ENCODE measurements at regions not wholly inside any gene's neighbourhood (a gene's known extent, or its start where the extent isn't known, plus 50 kb on each side); places are given as distances from the start of the nearest gene placed in this dataset.

GRCh38 chr12:94722664-94723063, 72.3 kb upstream of the TMCC3 start:
- no peaks in the 10 kb centered on the region for H3K9me2 ChIP-seq (ENCODE audit: low read depth, low read length)
- no peak overlapping the region for H3K4me2 ChIP-seq (ENCODE audit: low read length)
- no peaks in the 10 kb centered on the region for H4K20me1 ChIP-seq (ENCODE audit: insufficient read depth, low read length)
- TF ChIP-seq CTCF (IDR thresholded peaks at IDR 0.05; ENCODE audit: low read length): no peak
- TF ChIP-seq EZH2 (IDR thresholded peaks at IDR 0.05; ENCODE audit: borderline replicate concordance, low read length): no peak
- peaks cover 4% of the 10 kb centered on the region for H3K4me1 ChIP-seq (ENCODE audit: insufficient read depth, low read length, severe bottlenecking)
- no peaks in the 10 kb centered on the region for H3K36me3 ChIP-seq (ENCODE audit: insufficient read depth, low read length)
- no peaks in the 10 kb centered on the region; the same call in 1 of the 2 replicates for H3K27me3 ChIP-seq (ENCODE audit: insufficient read depth, low read length)
- H3K9me3 ChIP-seq (ENCODE audit: low read length): no peaks in the 10 kb centered on the region
- no peaks in the 10 kb centered on the region for H3F3A ChIP-seq (ENCODE audit: insufficient read depth, low read length)
- no peaks in the 10 kb centered on the region for H3K79me2 ChIP-seq (ENCODE audit: insufficient read depth, low read length)
- H3K9ac ChIP-seq (ENCODE audit: low read length): no peak overlapping the region
- no peak overlapping the region for H3K27ac ChIP-seq (ENCODE audit: low read depth, low read length, poor library complexity, severe bottlenecking)
- no peak overlapping the region for H2AFZ ChIP-seq (ENCODE audit: low read length)
- no peak overlapping the region for H3K4me3 ChIP-seq (ENCODE audit: low read depth, low read length, poor library complexity, severe bottlenecking)

- Histone ChIP-seq H3K9ac (ENCODE audit: low read length) (no peak overlapping the region), H4K20me1 (ENCODE audit: insufficient read depth, low read length) (no peaks in the 10 kb centered on the region), H3K9me3 (ENCODE audit: low read length) (no peaks in the 10 kb centered on the region), H3K36me3 (ENCODE audit: insufficient read depth, low read length) (no peaks in the 10 kb centered on the region), H3K9me2 (ENCODE audit: low read depth, low read length) (no peaks in the 10 kb centered on the region), H3K27ac (ENCODE audit: low read depth, low read length, poor library complexity, severe bottlenecking) (no peak overlapping the region), H3K79me2 (ENCODE audit: insufficient read depth, low read length) (no peaks in the 10 kb centered on the region), H3K4me2 (ENCODE audit: low read length) (no peak overlapping the region), H2AFZ (ENCODE audit: low read length) (no peak overlapping the region), H3F3A (ENCODE audit: insufficient read depth, low read length) (no peaks in the 10 kb centered on the region), H3K4me3 (ENCODE audit: low read depth, low read length, poor library complexity, severe bottlenecking) (no peak overlapping the region), H3K27me3 (ENCODE audit: insufficient read depth, low read length) (no peaks in the 10 kb centered on the region), H3K4me1 (ENCODE audit: insufficient read depth, low read length, severe bottlenecking) (peaks cover 4% of the 10 kb centered on the region)
- no peak for TF ChIP-seq CTCF (IDR thresholded peaks at IDR 0.05; ENCODE audit: low read length)
- no peak for TF ChIP-seq EZH2 (IDR thresholded peaks at IDR 0.05; ENCODE audit: borderline replicate concordance, low read length)
These were observed 70.8 kb upstream of the TMCC3 start for GRCh38 chr12:94721173-94721572.

GRCh38 chr12:94718114-94718513, 67.8 kb upstream of the TMCC3 start:
- H3K36me3 ChIP-seq (ENCODE audit: insufficient read depth, low read length): no peaks in the 10 kb centered on the region
- no peak overlapping the region for H2AFZ ChIP-seq (ENCODE audit: low read length)
- no peak overlapping the region for H3K9ac ChIP-seq (ENCODE audit: low read length)
- no peaks in the 10 kb centered on the region for H3K9me3 ChIP-seq (ENCODE audit: low read length)
- no peaks in the 10 kb centered on the region for H3F3A ChIP-seq (ENCODE audit: insufficient read depth, low read length)
- no peak overlapping the region for H3K27ac ChIP-seq (ENCODE audit: low read depth, low read length, poor library complexity, severe bottlenecking)
- no peaks in the 10 kb centered on the region for H3K4me1 ChIP-seq (ENCODE audit: insufficient read depth, low read length, severe bottlenecking)
- no peaks in the 10 kb centered on the region for H3K79me2 ChIP-seq (ENCODE audit: insufficient read depth, low read length)
- H3K27me3 ChIP-seq (ENCODE audit: insufficient read depth, low read length): 0 out of 2 replicates have a peak, but pooled peaks cover 2% of the 10 kb centered on the region
- H3K4me2 ChIP-seq (ENCODE audit: low read length): no peak overlapping the region
- no peaks in the 10 kb centered on the region for H3K9me2 ChIP-seq (ENCODE audit: low read depth, low read length)
- no peaks in the 10 kb centered on the region for H4K20me1 ChIP-seq (ENCODE audit: insufficient read depth, low read length)
- no peak for TF ChIP-seq CTCF (IDR thresholded peaks at IDR 0.05; ENCODE audit: low read length)
- no peak for TF ChIP-seq EZH2 (IDR thresholded peaks at IDR 0.05; ENCODE audit: borderline replicate concordance, low read length)
- H3K4me3 ChIP-seq (ENCODE audit: low read depth, low read length, poor library complexity, severe bottlenecking): no peak overlapping the region
